PC-3 (cell line): ENCODE measurements at regions not wholly inside any gene's neighbourhood (a gene's known extent, or its start where the extent isn't known, plus 50 kb on each side); places are given as distances from the start of the nearest gene placed in this dataset.

Source experiments
- EZH2phosphoT487 ChIP-seq: fragments of 300-600 bp; sonication (generic); IDR thresholded peaks from 2 replicates; pipeline ENCODE4 v1.6.1; 2018; ENCODE audit warnings: mild to moderate bottlenecking, antibody characterized with exemption, low read length, borderline replicate concordance
- TF ChIP-seq, protein P1 (sequence below): fragments of 300-600 bp; sonication (generic); conservative IDR thresholded peaks from 2 replicates; pipeline ENCODE4 v1.5.1; 2017; ENCODE audit warnings: antibody characterized with exemption, low read depth, mild to moderate bottlenecking, low read length

DNA sequence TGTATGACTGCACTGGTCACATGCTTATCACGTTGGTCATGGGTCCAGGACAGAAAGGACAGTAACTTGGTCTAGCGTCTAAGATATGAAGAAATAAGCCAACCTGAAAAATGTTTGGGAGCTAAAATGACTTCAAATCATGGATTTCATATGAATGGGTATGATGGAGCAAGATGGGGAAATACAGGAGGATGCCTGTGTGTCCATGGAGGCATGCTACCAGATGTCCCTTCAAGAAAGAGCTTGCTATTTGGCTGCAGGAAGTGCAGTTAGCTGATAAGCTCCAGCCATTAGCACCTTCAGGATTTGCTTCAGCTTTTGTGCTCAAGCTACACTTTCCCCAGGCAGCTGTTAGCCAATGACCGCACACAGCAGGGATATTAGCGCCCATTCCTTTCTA, 164.6 kb upstream of the THBS1 start:
- TF ChIP-seq, protein P1, sequence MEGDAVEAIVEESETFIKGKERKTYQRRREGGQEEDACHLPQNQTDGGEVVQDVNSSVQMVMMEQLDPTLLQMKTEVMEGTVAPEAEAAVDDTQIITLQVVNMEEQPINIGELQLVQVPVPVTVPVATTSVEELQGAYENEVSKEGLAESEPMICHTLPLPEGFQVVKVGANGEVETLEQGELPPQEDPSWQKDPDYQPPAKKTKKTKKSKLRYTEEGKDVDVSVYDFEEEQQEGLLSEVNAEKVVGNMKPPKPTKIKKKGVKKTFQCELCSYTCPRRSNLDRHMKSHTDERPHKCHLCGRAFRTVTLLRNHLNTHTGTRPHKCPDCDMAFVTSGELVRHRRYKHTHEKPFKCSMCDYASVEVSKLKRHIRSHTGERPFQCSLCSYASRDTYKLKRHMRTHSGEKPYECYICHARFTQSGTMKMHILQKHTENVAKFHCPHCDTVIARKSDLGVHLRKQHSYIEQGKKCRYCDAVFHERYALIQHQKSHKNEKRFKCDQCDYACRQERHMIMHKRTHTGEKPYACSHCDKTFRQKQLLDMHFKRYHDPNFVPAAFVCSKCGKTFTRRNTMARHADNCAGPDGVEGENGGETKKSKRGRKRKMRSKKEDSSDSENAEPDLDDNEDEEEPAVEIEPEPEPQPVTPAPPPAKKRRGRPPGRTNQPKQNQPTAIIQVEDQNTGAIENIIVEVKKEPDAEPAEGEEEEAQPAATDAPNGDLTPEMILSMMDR = no peak
- TF ChIP-seq EZH2phosphoT487 = no peak
